Stomach (tissue), 8 donors: ENCODE measurements at regions not wholly inside any gene's neighbourhood (a gene's known extent, or its start where the extent isn't known, plus 50 kb on each side); places are given as distances from the start of the nearest gene placed in this dataset.

Experiments
- DNase-seq, 2 donors: peaks; one replicate each; pipeline versions ENCODE4 v3.0.0 to v3.0.0-alpha.2; 2013 to 2019
- H3K27ac ChIP-seq, 5 donors: fragments of 200-600 bp in 4 of 5; sonication (generic) in 4 of 5; one replicate each; pipeline ENCODE4 v1.5.1; 2013 to 2019; ENCODE audit warnings: mild to moderate bottlenecking in 1 of 5, moderate library complexity in 1 of 5
- H3K27me3 ChIP-seq, 3 donors: fragments of 200-600 bp; sonication (generic); one replicate each; pipeline ENCODE4 v1.5.1; 2017 to 2019; ENCODE audit warnings: mixed run types in 1 of 3
- H3K36me3 ChIP-seq, 4 donors: fragments of 200-600 bp; sonication (generic); 1 replicate in 3 of 4; 2 replicates in 1 of 4; pipeline ENCODE4 v1.5.1; 2016 to 2019
- H3K4me1 ChIP-seq, 4 donors: fragments of 200-600 bp; sonication (generic); one replicate each; pipeline ENCODE4 v1.5.1; 2016 to 2019
- H3K4me3 ChIP-seq, 4 donors: fragments of 200-600 bp; sonication (generic) in 3 of 4; one replicate each; pipeline ENCODE4 v1.5.1; 2016 to 2019; ENCODE audit warnings: mild to moderate bottlenecking in 1 of 4
- H3K9me3 ChIP-seq, 4 donors: fragments of 200-600 bp; sonication (generic); one replicate each; pipeline ENCODE4 v1.5.1; 2016 to 2019
- CTCF ChIP-seq, 7 experiments: fragments of 450-650 bp in 4 of 7; fragments of 200-600 bp in 3 of 7; sonication (generic) in 3 of 7; IDR thresholded peaks; one replicate each; pipeline ENCODE4 v1.5.1; 2016 to 2019; ENCODE audit warnings: antibody characterized with exemption in 7 of 7, control low read depth in 2 of 7, mild to moderate bottlenecking in 1 of 7
- EP300 ChIP-seq: sonication (generic); formaldehyde crosslinking; IDR thresholded peaks from one replicate; pipeline ENCODE4 v1.6.1; 2017; ENCODE audit warnings: antibody characterized with exemption
- POLR2A ChIP-seq, 4 donors: fragments of 450-650 bp; IDR thresholded peaks; one replicate each; pipeline ENCODE4 v1.6.1; 2016; ENCODE audit warnings: antibody characterized with exemption in 4 of 4, control low read depth in 2 of 4, mild to moderate bottlenecking in 1 of 4, moderate library complexity in 1 of 4
- POLR2AphosphoS5 ChIP-seq, 3 donors: sonication (generic); formaldehyde crosslinking; IDR thresholded peaks; one replicate each; pipeline ENCODE4 v1.6.1; 2016; ENCODE audit warnings: antibody characterized with exemption in 3 of 3
- WGBS, 5 donors: extraction: QIAGEN DNeasy Blood & Tissue Kit in 3 of 5; methylation state at CpG; one replicate each; pipeline versions ENCODE4 v1.1.5 to v1.1.7; 2013 to 2018; 5-methylcytosine and 5-hydroxymethylcytosine counted together
- intact Hi-C: fragments of 100-400 bp; cut with DNase I; formaldehyde crosslinking; loops from one replicate; pipeline ENCODE4 v1.15.1; 2023; ENCODE audit warnings: low total_unique reads
- donor health status: healthy with polysubstance abuse.
- donor health status: Bipolar disorder and iron deficiency.
- donor health status: healthy.

GRCh38 chr20:55893031-55893430, 112.3 kb downstream of the CBLN4 start:
- Histone ChIP-seq H3K4me1 (no peaks in the 10 kb centered on the region), H3K4me3 (no peak overlapping the region), H3K36me3 (no peaks in the 10 kb centered on the region), H3K9me3 (peaks cover 0 to 14% (median 1%) of the 10 kb centered on the region in 4 donors), H3K27me3 (no peaks in the 10 kb centered on the region), H3K27ac (no peak overlapping the region)
- no peak for DNase-seq
- intact Hi-C loops = no loop called here
- no peak for TF ChIP-seq POLR2A (IDR thresholded peaks at IDR 0.05)
- no peak for TF ChIP-seq POLR2AphosphoS5 (IDR thresholded peaks at IDR 0.05)
- no peak for TF ChIP-seq CTCF (IDR thresholded peaks at IDR 0.05)
- TF ChIP-seq EP300 = no peak

GRCh38 chr20:55888685-55889084, 116.6 kb downstream of the CBLN4 start:
- Histone ChIP-seq H3K4me3 (no peak overlapping the region), H3K4me1 (no peaks in the 10 kb centered on the region), H3K36me3 (no peaks in the 10 kb centered on the region), H3K27me3 (no peaks in the 10 kb centered on the region), H3K9me3 (peaks cover 0 to 6% (median 0%) of the 10 kb centered on the region in 4 donors), H3K27ac (no peak overlapping the region)
- TF ChIP-seq EP300 (no peak), POLR2AphosphoS5 (IDR thresholded peaks at IDR 0.05) (no peak), POLR2A (IDR thresholded peaks at IDR 0.05) (no peak), CTCF (IDR thresholded peaks at IDR 0.05) (no peak)
- 72 to 84% (median 82%) methylated on average over 5 of the region's 5 CpGs for WGBS, 5 donors
- intact Hi-C loops = no loop called here
- peak in 1 of 2 donors; percentile 30 for DNase-seq

GRCh38 chr20:55882910-55883309, 122.4 kb downstream of the CBLN4 start:
- DNase-seq = peak in 1 of 2 donors; percentile 12
- H3K9me3 ChIP-seq = no peaks in the 10 kb centered on the region
- intact Hi-C loops = no loop called here
- H3K4me1 ChIP-seq = no peaks in the 10 kb centered on the region
- 23 to 45% (median 33%) methylated on average over 3 of the region's 3 CpGs for WGBS, 5 donors
- no peak overlapping the region for H3K27ac ChIP-seq
- H3K4me3 ChIP-seq = no peak overlapping the region
- TF ChIP-seq POLR2AphosphoS5 (IDR thresholded peaks at IDR 0.05) = no peak
- no peak for TF ChIP-seq EP300
- TF ChIP-seq CTCF (IDR thresholded peaks at IDR 0.05) = no peak
- TF ChIP-seq POLR2A (IDR thresholded peaks at IDR 0.05) = no peak
- H3K36me3 ChIP-seq = no peaks in the 10 kb centered on the region
- H3K27me3 ChIP-seq = no peaks in the 10 kb centered on the region

GRCh38 chr20:55882286-55882685, 123.0 kb downstream of the CBLN4 start:
- DNase-seq = no peak
- H3K9me3 ChIP-seq = no peaks in the 10 kb centered on the region
- TF ChIP-seq CTCF (IDR thresholded peaks at IDR 0.05) (no peak), EP300 (no peak), POLR2A (IDR thresholded peaks at IDR 0.05) (no peak), POLR2AphosphoS5 (IDR thresholded peaks at IDR 0.05) (no peak)
- no peaks in the 10 kb centered on the region for H3K36me3 ChIP-seq
- H3K4me3 ChIP-seq = no peak overlapping the region
- H3K27ac ChIP-seq = no peak overlapping the region
- 50 to 74% (median 63%) methylated on average over 1 of the region's 1 CpG for WGBS, 5 donors
- H3K4me1 ChIP-seq = no peaks in the 10 kb centered on the region
- no peaks in the 10 kb centered on the region for H3K27me3 ChIP-seq
- intact Hi-C loops = no loop called here
